ENCODE measurements at regions not wholly inside any gene's neighbourhood (a gene's known extent, or its start where the extent isn't known, plus 50 kb on each side); places are given as distances from the start of the nearest gene placed in this dataset.
"Not testable (repeated sequence)": the region's sequence is repeated elsewhere in the genome, so short reads cannot be mapped to it uniquely, and the experiment has no call there.

DNA sequence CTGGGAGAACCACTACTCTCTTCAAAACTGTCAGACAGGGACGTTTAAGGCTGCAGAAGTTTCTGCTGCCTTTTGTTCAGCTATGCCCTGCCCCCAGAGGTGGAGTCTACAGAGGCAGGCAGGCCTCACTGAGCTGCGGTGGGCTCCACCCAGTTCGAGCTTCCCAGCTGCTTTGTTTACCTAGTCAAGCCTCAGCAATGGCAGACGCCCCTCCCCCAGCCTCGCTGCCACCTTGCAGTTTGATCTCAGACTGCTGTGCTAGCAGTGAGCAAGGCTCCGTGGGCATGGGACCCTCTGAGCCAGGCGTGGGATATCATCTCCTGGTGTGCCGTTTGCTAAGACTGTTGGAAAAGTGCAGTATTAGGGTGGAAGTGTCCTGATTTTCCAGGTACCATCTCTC is 258.6 kb upstream of the GOT2 start:
- H3K36me3 Mint-ChIP-seq (ENCODE audit: low read depth); H3K27ac Mint-ChIP-seq; H3K4me3 Mint-ChIP-seq; H3K27me3 Mint-ChIP-seq; H3K4me1 Mint-ChIP-seq (ENCODE audit: low read depth): not testable (repeated sequence)
- H3K9me3 Mint-ChIP-seq, result peaks cover 25% of the 10 kb centered on the region

- H3K36me3 Mint-ChIP-seq (ENCODE audit: low read depth); H3K27me3 Mint-ChIP-seq; H3K4me1 Mint-ChIP-seq (ENCODE audit: low read depth); H3K27ac Mint-ChIP-seq; H3K4me3 Mint-ChIP-seq: not testable (repeated sequence)
- peaks cover 13% of the 10 kb centered on the region for H3K9me3 Mint-ChIP-seq
Measured at GRCh38 chr16:58983181-58983965, 249.3 kb upstream of the GOT2 start.

- Mint-ChIP-seq H3K27ac (no peak overlapping the region), H3K9me3 (peaks cover 3% of the 10 kb centered on the region), H3K4me3 (no peak overlapping the region)
Measured at GRCh38 chr16:58970775-58971174, 236.7 kb upstream of the GOT2 start.

DNA sequence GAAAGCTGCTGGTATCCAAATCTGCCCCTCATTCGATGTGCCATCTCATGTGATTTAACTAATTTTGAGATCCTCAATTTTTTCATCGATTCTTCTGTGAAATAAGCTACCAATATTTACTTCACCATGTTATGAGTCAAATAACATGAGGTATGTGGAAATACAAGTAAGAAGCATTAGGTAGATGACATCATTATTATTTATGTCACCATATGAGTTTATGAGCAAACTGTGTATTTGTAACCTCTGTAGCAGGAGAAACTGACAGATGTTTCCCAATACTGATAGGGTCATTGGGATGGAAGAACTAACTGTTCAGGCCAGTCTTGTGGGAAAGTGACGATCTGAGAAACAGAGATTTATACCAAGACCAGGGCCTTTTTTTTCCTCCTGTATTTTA is 229.4 kb upstream of the GOT2 start:
- no peak overlapping the region for H3K4me3 Mint-ChIP-seq
- H3K27me3 Mint-ChIP-seq, result no peaks in the 10 kb centered on the region
- no peak overlapping the region for H3K27ac Mint-ChIP-seq
- no peaks in the 10 kb centered on the region for H3K9me3 Mint-ChIP-seq
- no peaks in the 10 kb centered on the region for H3K4me1 Mint-ChIP-seq (ENCODE audit: low read depth)
- H3K36me3 Mint-ChIP-seq (ENCODE audit: low read depth), result no peaks in the 10 kb centered on the region

More at GRCh38 chr16:58970775-58971174, 236.7 kb upstream of the GOT2 start:
- Mint-ChIP-seq H3K4me1 (ENCODE audit: low read depth) (no peaks in the 10 kb centered on the region), H3K27me3 (no peaks in the 10 kb centered on the region), H3K36me3 (ENCODE audit: low read depth) (no peaks in the 10 kb centered on the region)

DNA sequence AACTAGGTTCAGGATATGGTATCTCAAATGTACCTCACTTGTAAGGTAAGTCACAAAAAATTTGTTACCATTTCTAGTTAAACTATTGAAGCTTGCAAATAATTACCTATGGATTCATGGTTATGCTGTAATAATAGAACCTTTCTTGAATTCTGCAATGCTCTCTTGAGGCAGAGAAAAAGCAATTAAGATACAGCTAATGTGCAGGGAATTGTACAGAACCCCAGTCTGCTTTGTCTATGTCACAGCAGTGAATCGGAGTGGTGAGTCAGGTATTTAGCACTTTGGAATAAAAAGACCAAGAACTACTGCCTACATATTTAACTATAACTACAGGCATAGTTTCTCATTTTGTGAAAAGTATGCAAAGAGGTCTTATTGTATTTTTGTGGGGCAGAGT is 228.7 kb upstream of the GOT2 start:
- no peak overlapping the region for H3K27ac Mint-ChIP-seq
- H3K27me3 Mint-ChIP-seq, result no peaks in the 10 kb centered on the region
- H3K9me3 Mint-ChIP-seq, result no peaks in the 10 kb centered on the region
- H3K4me3 Mint-ChIP-seq, result no peak overlapping the region
- H3K36me3 Mint-ChIP-seq (ENCODE audit: low read depth), result no peaks in the 10 kb centered on the region
- no peaks in the 10 kb centered on the region for H3K4me1 Mint-ChIP-seq (ENCODE audit: low read depth)

DNA sequence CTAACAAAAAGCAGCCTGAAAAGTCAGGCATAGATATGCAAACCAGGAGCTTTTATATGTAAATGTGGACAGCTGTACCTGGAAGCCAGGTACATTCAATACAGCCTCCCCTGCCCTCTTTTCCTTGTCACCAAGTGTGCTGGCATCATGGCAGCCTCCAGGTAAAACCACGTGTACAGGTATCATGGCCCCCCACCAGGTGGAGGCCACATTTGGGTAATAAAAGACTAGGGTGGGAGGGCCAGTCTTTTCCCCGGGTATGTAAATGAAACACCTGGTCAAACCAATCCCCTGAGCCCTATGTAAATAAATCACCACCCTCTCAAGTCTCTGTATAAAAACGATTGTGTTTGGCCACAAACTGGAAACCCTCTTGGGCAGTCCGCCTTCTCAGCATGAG is 226.4 kb upstream of the GOT2 start:
- H3K9me3 Mint-ChIP-seq, result no peaks in the 10 kb centered on the region
- no peak overlapping the region for H3K4me3 Mint-ChIP-seq
- no peaks in the 10 kb centered on the region for H3K36me3 Mint-ChIP-seq (ENCODE audit: low read depth)
- no peak overlapping the region for H3K27ac Mint-ChIP-seq
- no peaks in the 10 kb centered on the region for H3K27me3 Mint-ChIP-seq
- H3K4me1 Mint-ChIP-seq (ENCODE audit: low read depth), result no peaks in the 10 kb centered on the region

- Mint-ChIP-seq H3K4me3 (no peak overlapping the region), H3K9me3 (no peaks in the 10 kb centered on the region), H3K27ac (no peak overlapping the region), H3K36me3 (ENCODE audit: low read depth) (no peaks in the 10 kb centered on the region), H3K4me1 (ENCODE audit: low read depth) (no peaks in the 10 kb centered on the region), H3K27me3 (no peaks in the 10 kb centered on the region)
Measured at GRCh38 chr16:58960034-58960433, 225.9 kb upstream of the GOT2 start.

DNA sequence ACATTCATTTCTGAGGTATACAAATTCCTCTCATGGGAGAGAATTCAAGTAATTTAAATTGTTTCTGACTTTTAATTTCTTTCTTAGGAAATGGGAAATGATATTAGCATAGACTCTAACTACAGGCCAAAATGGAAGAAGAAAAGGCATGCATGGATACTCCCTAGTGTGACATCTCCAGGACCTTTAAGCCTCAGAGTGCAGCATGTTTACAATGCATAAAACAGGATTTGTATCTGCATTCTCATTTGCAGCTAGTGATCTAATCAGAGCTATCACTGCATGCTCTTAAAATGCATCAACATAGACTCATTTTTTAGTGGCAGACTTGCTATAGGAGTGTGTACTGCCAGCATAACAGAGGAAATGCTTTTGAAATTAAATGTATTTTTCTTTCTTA is 224.6 kb upstream of the GOT2 start:
- H3K27me3 Mint-ChIP-seq, result no peaks in the 10 kb centered on the region

DNA sequence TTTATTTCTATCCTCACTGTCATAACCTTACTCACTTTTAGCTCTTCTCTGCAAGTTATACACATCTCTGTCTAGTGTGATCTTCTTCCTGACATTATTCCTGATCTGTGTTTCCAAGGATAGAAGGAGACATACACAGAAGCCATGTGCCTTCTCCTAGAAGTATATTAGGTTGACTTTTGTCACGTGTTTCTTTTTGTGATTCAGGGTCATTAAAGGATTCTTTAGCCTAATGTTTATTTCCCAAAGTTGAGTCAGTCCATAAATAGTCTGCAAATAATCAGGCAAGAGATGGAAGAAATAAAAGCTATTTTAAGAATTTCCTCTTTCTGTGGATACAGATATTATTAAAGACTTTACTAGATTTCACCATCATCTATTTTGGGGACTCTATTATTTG is 214.1 kb upstream of the GOT2 start:
- Mint-ChIP-seq H3K9me3 (peaks cover 6% of the 10 kb centered on the region), H3K36me3 (ENCODE audit: low read depth) (no peaks in the 10 kb centered on the region), H3K4me3 (no peak overlapping the region), H3K27me3 (peaks cover 3% of the 10 kb centered on the region), H3K4me1 (ENCODE audit: low read depth) (no peaks in the 10 kb centered on the region), H3K27ac (no peak overlapping the region)

More for the DNA sequence above, 224.6 kb upstream of the GOT2 start:
- H3K4me3 Mint-ChIP-seq, result no peak overlapping the region
- H3K9me3 Mint-ChIP-seq, result no peaks in the 10 kb centered on the region
- no peaks in the 10 kb centered on the region for H3K4me1 Mint-ChIP-seq (ENCODE audit: low read depth)
- no peaks in the 10 kb centered on the region for H3K36me3 Mint-ChIP-seq (ENCODE audit: low read depth)
- H3K27ac Mint-ChIP-seq, result no peak overlapping the region

DNA sequence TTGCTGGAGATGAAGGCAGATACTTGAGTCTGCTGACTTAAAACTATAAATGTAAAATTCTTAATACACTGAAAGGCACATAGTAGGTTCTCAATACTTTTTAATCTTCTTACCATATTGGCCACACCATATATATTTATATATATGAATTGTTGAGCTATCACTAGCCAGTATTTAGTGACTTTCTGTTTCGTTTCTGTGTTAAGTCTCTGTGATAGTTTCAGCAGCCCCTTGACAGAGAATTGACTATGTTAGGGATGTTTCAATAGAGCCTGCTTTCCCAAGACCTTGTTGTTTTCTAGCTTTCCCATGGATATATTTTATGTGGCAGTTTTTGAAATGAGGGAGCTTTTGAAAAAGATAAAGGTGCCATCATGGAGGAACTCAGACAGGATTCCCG is 206.5 kb upstream of the GOT2 start:
- no peak overlapping the region for H3K27ac Mint-ChIP-seq
- no peaks in the 10 kb centered on the region for H3K27me3 Mint-ChIP-seq
- no peaks in the 10 kb centered on the region for H3K36me3 Mint-ChIP-seq (ENCODE audit: low read depth)
- peaks cover 4% of the 10 kb centered on the region for H3K9me3 Mint-ChIP-seq
- no peaks in the 10 kb centered on the region for H3K4me1 Mint-ChIP-seq (ENCODE audit: low read depth)
- no peak overlapping the region for H3K4me3 Mint-ChIP-seq

- no peaks in the 10 kb centered on the region for H3K27me3 Mint-ChIP-seq
- no peaks in the 10 kb centered on the region for H3K36me3 Mint-ChIP-seq (ENCODE audit: low read depth)
- H3K4me3 Mint-ChIP-seq, result no peak overlapping the region
- H3K27ac Mint-ChIP-seq, result no peak overlapping the region
- H3K4me1 Mint-ChIP-seq (ENCODE audit: low read depth), result no peaks in the 10 kb centered on the region
- H3K9me3 Mint-ChIP-seq, result peaks cover 12% of the 10 kb centered on the region
Measured at GRCh38 chr16:58938811-58939210, 204.7 kb upstream of the GOT2 start.

DNA sequence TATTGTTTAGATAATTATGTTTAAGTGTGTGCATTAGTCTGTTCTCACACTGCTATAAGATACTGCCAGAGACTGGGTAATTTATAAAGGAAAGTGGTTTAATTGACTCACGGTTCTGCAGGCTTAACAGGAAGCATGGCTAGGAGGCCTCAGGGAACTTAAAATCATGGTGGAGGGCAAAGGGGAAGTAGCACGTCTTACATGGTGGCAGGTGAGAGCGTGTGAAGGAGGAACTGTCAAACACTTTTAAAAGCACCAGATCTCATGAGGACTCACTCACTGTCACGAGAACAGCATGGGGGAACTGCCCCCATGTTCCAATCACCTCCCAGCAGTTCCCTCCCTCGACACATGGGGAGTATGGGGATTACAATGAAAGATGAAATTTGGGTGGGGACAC is 203.5 kb upstream of the GOT2 start:
- Mint-ChIP-seq H3K27me3 (no peaks in the 10 kb centered on the region), H3K9me3 (peaks cover 16% of the 10 kb centered on the region), H3K4me3 (no peak overlapping the region), H3K4me1 (ENCODE audit: low read depth) (no peaks in the 10 kb centered on the region), H3K36me3 (ENCODE audit: low read depth) (no peaks in the 10 kb centered on the region), H3K27ac (no peak overlapping the region)

DNA sequence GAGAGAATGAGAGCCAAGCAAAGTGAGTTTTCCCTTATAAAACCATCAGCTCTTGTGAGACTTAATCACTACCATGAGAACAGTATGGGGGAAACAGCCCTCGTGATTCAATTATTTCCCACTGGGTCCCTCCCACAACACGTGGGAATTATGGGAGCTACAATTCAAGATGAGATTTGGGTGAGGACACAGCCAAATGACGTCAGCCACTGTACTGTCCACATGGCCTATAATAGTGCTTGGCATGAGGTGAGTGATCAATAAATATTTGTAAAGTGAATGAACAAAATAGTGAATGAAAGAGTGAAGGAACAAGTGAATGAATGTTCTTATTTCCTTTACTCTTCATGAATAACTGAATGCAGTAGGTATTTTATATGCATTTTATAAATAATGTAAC is 199.1 kb upstream of the GOT2 start:
- no peaks in the 10 kb centered on the region for H3K36me3 Mint-ChIP-seq (ENCODE audit: low read depth)
- H3K4me1 Mint-ChIP-seq (ENCODE audit: low read depth), result no peaks in the 10 kb centered on the region
- H3K27ac Mint-ChIP-seq, result no peak overlapping the region
- no peaks in the 10 kb centered on the region for H3K27me3 Mint-ChIP-seq
- H3K4me3 Mint-ChIP-seq, result no peak overlapping the region
- H3K9me3 Mint-ChIP-seq, result peaks cover 16% of the 10 kb centered on the region

DNA sequence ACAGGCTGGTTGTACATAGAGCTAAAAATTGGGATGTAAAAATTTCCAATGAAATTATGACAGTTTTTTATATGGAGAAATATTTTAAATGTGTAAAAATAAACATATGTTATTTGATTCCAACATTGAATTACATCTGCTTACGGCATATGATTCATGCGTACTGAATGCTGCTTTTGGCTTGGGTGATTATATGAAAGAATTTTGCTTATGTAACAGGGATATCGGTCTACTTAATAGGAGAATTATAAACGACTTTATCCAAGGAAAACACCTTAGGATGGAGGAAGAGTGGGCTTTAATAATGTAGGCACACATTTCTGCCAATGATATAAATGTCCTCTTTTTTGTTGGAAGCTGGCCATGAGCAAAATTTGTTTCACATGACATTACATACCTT is 197.3 kb upstream of the GOT2 start:
- Mint-ChIP-seq H3K9me3 (peaks cover 13% of the 10 kb centered on the region), H3K4me3 (no peak overlapping the region), H3K27ac (no peak overlapping the region), H3K4me1 (ENCODE audit: low read depth) (no peaks in the 10 kb centered on the region), H3K36me3 (ENCODE audit: low read depth) (no peaks in the 10 kb centered on the region), H3K27me3 (no peaks in the 10 kb centered on the region)

DNA sequence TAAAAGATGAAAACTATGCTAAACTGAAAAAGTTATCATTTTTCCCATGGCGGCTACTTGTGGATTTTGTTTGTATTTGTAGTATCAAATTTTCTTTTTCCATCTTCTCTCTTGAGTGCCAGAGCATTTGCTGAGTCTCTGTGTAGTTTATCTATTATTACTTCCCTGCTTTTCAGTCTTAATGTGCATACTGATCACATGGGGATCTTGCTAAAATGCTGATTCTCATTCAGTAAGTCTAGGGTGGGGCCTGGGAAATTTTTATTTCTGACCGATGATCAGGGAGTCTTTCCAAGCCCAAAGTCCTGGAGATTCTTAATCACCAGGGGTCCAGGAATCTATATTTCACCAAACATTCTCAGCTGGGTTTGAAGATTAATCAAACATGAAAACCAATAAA is 189.0 kb upstream of the GOT2 start:
- no peak overlapping the region for H3K4me3 Mint-ChIP-seq
- no peaks in the 10 kb centered on the region for H3K27me3 Mint-ChIP-seq
- H3K4me1 Mint-ChIP-seq (ENCODE audit: low read depth), result no peaks in the 10 kb centered on the region
- H3K27ac Mint-ChIP-seq, result no peak overlapping the region
- H3K9me3 Mint-ChIP-seq, result no peaks in the 10 kb centered on the region
- H3K36me3 Mint-ChIP-seq (ENCODE audit: low read depth), result no peaks in the 10 kb centered on the region

GRCh38 chr16:58913456-58913855 is 179.3 kb upstream of the GOT2 start:
- Mint-ChIP-seq H3K36me3 (ENCODE audit: low read depth) (no peaks in the 10 kb centered on the region), H3K27me3 (no peaks in the 10 kb centered on the region), H3K27ac (no peak overlapping the region), H3K4me1 (ENCODE audit: low read depth) (no peaks in the 10 kb centered on the region), H3K4me3 (no peak overlapping the region), H3K9me3 (no peaks in the 10 kb centered on the region)
